Right renal pelvis (tissue), 4 donors: ENCODE measurements at regions not wholly inside any gene's neighbourhood (a gene's known extent, or its start where the extent isn't known, plus 50 kb on each side); places are given as distances from the start of the nearest gene placed in this dataset.

Experiments used
- DNase-seq, 4 donors: peaks; one replicate each; pipeline ENCODE4 v3.0.0-alpha.2; 2013; ENCODE audit warnings: low read depth in 4 of 4, low spot score in 3 of 4, missing footprints in 1 of 4

GRCh38 chr10:111131168-111131799, 54.5 kb downstream of the ADRA2A start:
- DNase-seq, result no peak

GRCh38 chr10:111137007-111137406, 60.2 kb downstream of the ADRA2A start:
- no peak for DNase-seq

- no peak for DNase-seq
Measured at GRCh38 chr10:111137587-111137986, 60.8 kb downstream of the ADRA2A start.

- DNase-seq, result no peak
Measured at GRCh38 chr10:111138544-111138943, 61.7 kb downstream of the ADRA2A start.

GRCh38 chr10:111139567-111139966, 62.7 kb downstream of the ADRA2A start:
- no peak for DNase-seq

- no peak for DNase-seq
Measured at GRCh38 chr10:111142092-111142768, 65.4 kb downstream of the ADRA2A start.

GRCh38 chr10:111146025-111146640, 69.3 kb downstream of the ADRA2A start:
- no peak for DNase-seq

- DNase-seq, result no peak
Measured at GRCh38 chr10:111148025-111148424, 71.2 kb downstream of the ADRA2A start.

GRCh38 chr10:111148440-111148839, 71.6 kb downstream of the ADRA2A start:
- DNase-seq, result no peak

GRCh38 chr10:111150691-111151090, 73.9 kb downstream of the ADRA2A start:
- DNase-seq, result no peak

GRCh38 chr10:111151595-111152307, 74.9 kb downstream of the ADRA2A start:
- DNase-seq, result peak in 3 of 4 donors; percentile 12 to 29 (median 20)

- DNase-seq, result no peak
Measured at GRCh38 chr10:111156754-111157153, 79.9 kb downstream of the ADRA2A start.

GRCh38 chr10:111158595-111158994, 81.8 kb downstream of the ADRA2A start:
- DNase-seq, result no peak

GRCh38 chr10:111161109-111161874, 84.5 kb downstream of the ADRA2A start:
- DNase-seq, result no peak

GRCh38 chr10:111171183-111171582, 94.4 kb downstream of the ADRA2A start:
- no peak for DNase-seq

- no peak for DNase-seq
Measured at GRCh38 chr10:111175787-111176186, 99.0 kb downstream of the ADRA2A start.

- no peak for DNase-seq
Measured at GRCh38 chr10:111177379-111177778, 100.5 kb downstream of the ADRA2A start.

- DNase-seq, result no peak
Measured at GRCh38 chr10:111179514-111179913, 102.7 kb downstream of the ADRA2A start.

- no peak for DNase-seq
Measured at GRCh38 chr10:111186358-111186757, 109.5 kb downstream of the ADRA2A start.

- no peak for DNase-seq
Measured at GRCh38 chr10:111187096-111187495, 110.3 kb downstream of the ADRA2A start.

GRCh38 chr10:111199587-111199986, 122.8 kb downstream of the ADRA2A start:
- DNase-seq, result no peak
